T-helper 2 cell treated with Interferon-gamma antibody and Interleukin-4, amounts not matched to agents 5 μg/mL and 100 μg/mL, for 36 hours (primary cell): ENCODE measurements at regions not wholly inside any gene's neighbourhood (a gene's known extent, or its start where the extent isn't known, plus 50 kb on each side); places are given as distances from the start of the nearest gene placed in this dataset.
"Not testable (repeated sequence)": the region's sequence is repeated elsewhere in the genome, so short reads cannot be mapped to it uniquely, and the experiment has no call there.

Experiments used
- DNase-seq: peaks from one replicate; pipeline ENCODE4 v3.0.0; 2021; ENCODE audit warnings: low spot score
- H3K27ac Mint-ChIP-seq: one replicate; pipeline ENCODE4 v1.8.0; 2021; ENCODE audit warnings: mild to moderate bottlenecking, mixed read lengths
- H3K27me3 Mint-ChIP-seq: one replicate; pipeline ENCODE4 v1.8.0; 2021; ENCODE audit warnings: low read depth, mixed read lengths
- H3K36me3 Mint-ChIP-seq: one replicate; pipeline ENCODE4 v1.8.0; 2021; ENCODE audit warnings: low read depth, mixed read lengths
- H3K4me1 Mint-ChIP-seq: one replicate; pipeline ENCODE4 v1.8.0; 2021; ENCODE audit warnings: low read depth, mixed read lengths
- H3K4me3 Mint-ChIP-seq: one replicate; pipeline ENCODE4 v1.8.0; 2022; ENCODE audit warnings: mild to moderate bottlenecking, moderate library complexity, mixed read lengths
- H3K9me3 Mint-ChIP-seq: one replicate; pipeline ENCODE4 v1.8.0; 2021; ENCODE audit warnings: mixed read lengths

GRCh38 chr4:160450876-160451275 lies 1348.0 kb downstream of the RAPGEF2 start:
- H3K4me3 Mint-ChIP-seq, result no peak overlapping the region
- H3K27me3 Mint-ChIP-seq, result no peaks in the 10 kb centered on the region
- no peaks in the 10 kb centered on the region for H3K4me1 Mint-ChIP-seq

GRCh38 chr4:160481696-160482690 lies 1379.1 kb downstream of the RAPGEF2 start:
- not testable (repeated sequence) for H3K36me3 Mint-ChIP-seq, H3K4me1 Mint-ChIP-seq, H3K4me3 Mint-ChIP-seq, H3K27ac Mint-ChIP-seq, H3K27me3 Mint-ChIP-seq, DNase-seq
- peaks cover 35% of the 10 kb centered on the region for H3K9me3 Mint-ChIP-seq

More at GRCh38 chr4:160450876-160451275, 1348.0 kb downstream of the RAPGEF2 start:
- Mint-ChIP-seq H3K27ac (no peak overlapping the region), H3K36me3 (no peaks in the 10 kb centered on the region), H3K9me3 (peaks cover 6% of the 10 kb centered on the region)
- DNase-seq, result no peak

- Mint-ChIP-seq H3K36me3 (no peaks in the 10 kb centered on the region), H3K9me3 (peaks cover 45% of the 10 kb centered on the region), H3K4me3 (no peak overlapping the region), H3K4me1 (no peaks in the 10 kb centered on the region), H3K27ac (no peak overlapping the region), H3K27me3 (no peaks in the 10 kb centered on the region)
- DNase-seq, result no peak
These were observed 1382.3 kb downstream of the RAPGEF2 start for GRCh38 chr4:160485071-160485687.

- Mint-ChIP-seq H3K36me3 (no peaks in the 10 kb centered on the region), H3K4me1 (no peaks in the 10 kb centered on the region), H3K4me3 (no peak overlapping the region), H3K9me3 (peaks cover 56% of the 10 kb centered on the region), H3K27me3 (no peaks in the 10 kb centered on the region), H3K27ac (no peak overlapping the region)
- no peak for DNase-seq
These were observed 1389.3 kb downstream of the RAPGEF2 start for GRCh38 chr4:160492181-160492580.

- Mint-ChIP-seq H3K4me1 (no peaks in the 10 kb centered on the region), H3K27ac (no peak overlapping the region), H3K27me3 (no peaks in the 10 kb centered on the region), H3K36me3 (no peaks in the 10 kb centered on the region), H3K4me3 (no peak overlapping the region), H3K9me3 (peaks cover 49% of the 10 kb centered on the region)
- no peak for DNase-seq
These were observed 1390.3 kb downstream of the RAPGEF2 start for GRCh38 chr4:160493206-160493605.

- Mint-ChIP-seq H3K4me3 (no peak overlapping the region), H3K27me3 (no peaks in the 10 kb centered on the region), H3K36me3 (no peaks in the 10 kb centered on the region), H3K4me1 (no peaks in the 10 kb centered on the region), H3K9me3 (peaks cover 46% of the 10 kb centered on the region), H3K27ac (no peak overlapping the region)
- DNase-seq, result no peak
These were observed 1392.5 kb downstream of the RAPGEF2 start for GRCh38 chr4:160495356-160495755.

GRCh38 chr4:160498211-160498610 lies 1395.3 kb downstream of the RAPGEF2 start:
- H3K4me1 Mint-ChIP-seq, result no peaks in the 10 kb centered on the region
- no peaks in the 10 kb centered on the region for H3K36me3 Mint-ChIP-seq
- H3K4me3 Mint-ChIP-seq, result no peak overlapping the region
- peaks cover 45% of the 10 kb centered on the region for H3K9me3 Mint-ChIP-seq
- H3K27me3 Mint-ChIP-seq, result no peaks in the 10 kb centered on the region
- no peak for DNase-seq
- no peak overlapping the region for H3K27ac Mint-ChIP-seq

- H3K4me1 Mint-ChIP-seq, result no peaks in the 10 kb centered on the region
- H3K4me3 Mint-ChIP-seq, result no peak overlapping the region
- no peaks in the 10 kb centered on the region for H3K27me3 Mint-ChIP-seq
These were observed 1402.8 kb downstream of the RAPGEF2 start for GRCh38 chr4:160505724-160506123.

GRCh38 chr4:160510928-160511327 lies 1408.0 kb downstream of the RAPGEF2 start:
- no peaks in the 10 kb centered on the region for H3K36me3 Mint-ChIP-seq
- no peaks in the 10 kb centered on the region for H3K4me1 Mint-ChIP-seq
- no peak overlapping the region for H3K4me3 Mint-ChIP-seq
- peaks cover 12% of the 10 kb centered on the region for H3K9me3 Mint-ChIP-seq
- no peak overlapping the region for H3K27ac Mint-ChIP-seq
- H3K27me3 Mint-ChIP-seq, result no peaks in the 10 kb centered on the region
- no peak for DNase-seq

More at GRCh38 chr4:160505724-160506123, 1402.8 kb downstream of the RAPGEF2 start:
- DNase-seq, result no peak
- Mint-ChIP-seq H3K9me3 (peaks cover 13% of the 10 kb centered on the region), H3K36me3 (no peaks in the 10 kb centered on the region), H3K27ac (no peak overlapping the region)

- DNase-seq, result no peak
- no peaks in the 10 kb centered on the region for H3K36me3 Mint-ChIP-seq
- H3K27me3 Mint-ChIP-seq, result no peaks in the 10 kb centered on the region
- no peak overlapping the region for H3K4me3 Mint-ChIP-seq
- H3K27ac Mint-ChIP-seq, result no peak overlapping the region
- no peaks in the 10 kb centered on the region for H3K4me1 Mint-ChIP-seq
- H3K9me3 Mint-ChIP-seq, result peaks cover 19% of the 10 kb centered on the region
These were observed 1411.2 kb downstream of the RAPGEF2 start for GRCh38 chr4:160514126-160514525.

- no peak for DNase-seq
- Mint-ChIP-seq H3K36me3 (no peaks in the 10 kb centered on the region), H3K27me3 (no peaks in the 10 kb centered on the region), H3K9me3 (peaks cover 25% of the 10 kb centered on the region), H3K4me3 (no peak overlapping the region), H3K4me1 (no peaks in the 10 kb centered on the region), H3K27ac (no peak overlapping the region)
These were observed 1420.4 kb downstream of the RAPGEF2 start for GRCh38 chr4:160523231-160523630.

GRCh38 chr4:160537681-160538080 lies 1434.8 kb downstream of the RAPGEF2 start:
- no peak for DNase-seq
- H3K9me3 Mint-ChIP-seq, result peaks cover 14% of the 10 kb centered on the region

GRCh38 chr4:160546201-160546600 lies 1443.3 kb downstream of the RAPGEF2 start:
- Mint-ChIP-seq H3K36me3 (no peaks in the 10 kb centered on the region), H3K4me3 (no peak overlapping the region)

More at GRCh38 chr4:160537681-160538080, 1434.8 kb downstream of the RAPGEF2 start:
- Mint-ChIP-seq H3K27ac (no peak overlapping the region), H3K27me3 (no peaks in the 10 kb centered on the region), H3K4me1 (no peaks in the 10 kb centered on the region), H3K36me3 (no peaks in the 10 kb centered on the region), H3K4me3 (no peak overlapping the region)

GRCh38 chr4:160549951-160550519 lies 1447.2 kb downstream of the RAPGEF2 start:
- H3K4me3 Mint-ChIP-seq, DNase-seq, H3K36me3 Mint-ChIP-seq, H3K27ac Mint-ChIP-seq, H3K27me3 Mint-ChIP-seq, H3K4me1 Mint-ChIP-seq: not testable (repeated sequence)
- H3K9me3 Mint-ChIP-seq, result peaks cover 22% of the 10 kb centered on the region

More at GRCh38 chr4:160546201-160546600, 1443.3 kb downstream of the RAPGEF2 start:
- no peaks in the 10 kb centered on the region for H3K4me1 Mint-ChIP-seq
- H3K27me3 Mint-ChIP-seq, result no peaks in the 10 kb centered on the region
- H3K27ac Mint-ChIP-seq, result no peak overlapping the region
- H3K9me3 Mint-ChIP-seq, result peaks cover 31% of the 10 kb centered on the region
- DNase-seq, result no peak
